GM19043 (cell line): ENCODE measurements at regions not wholly inside any gene's neighbourhood (a gene's known extent, or its start where the extent isn't known, plus 50 kb on each side); places are given as distances from the start of the nearest gene placed in this dataset.

Experiments used
- ATAC-seq: cut with Tn5 transposase; IDR thresholded peaks from one replicate; pipeline ENCODE4 v1.9.1; 2021; ENCODE audit warnings: low read depth; ENCODE audit not compliant: unreplicated experiment

GRCh38 chrX:104310657-104311254 is 56.0 kb upstream of the ESX1 start:
- ATAC-seq, result no peak

- ATAC-seq, result no peak
Observed at GRCh38 chrX:104310090-104310489, 55.4 kb upstream of the ESX1 start.

GRCh38 chrX:104309169-104309568 is 54.4 kb upstream of the ESX1 start:
- ATAC-seq, result no peak

- ATAC-seq, result no peak
Observed at GRCh38 chrX:104307341-104307740, 52.6 kb upstream of the ESX1 start.

GRCh38 chrX:104306180-104306579 is 51.4 kb upstream of the ESX1 start:
- no peak for ATAC-seq
